ENCODE measurements at regions not wholly inside any gene's neighbourhood (a gene's known extent, or its start where the extent isn't known, plus 50 kb on each side); places are given as distances from the start of the nearest gene placed in this dataset.

GRCh38 chr6:40753675-40754448 is 166.7 kb upstream of the LRFN2 start:
- H3K9me3 ChIP-seq (ENCODE audit: control insufficient read depth in 1 of 2, insufficient read depth in 1 of 2, low read depth in 1 of 2, low read length in 2 of 2), result no peaks in the 10 kb centered on the region
- no peak overlapping the region for H2AFZ ChIP-seq (ENCODE audit: low read depth, low read length, poor library complexity, severe bottlenecking)
- H3K9ac ChIP-seq (ENCODE audit: low read length), result no peak overlapping the region
- ATAC-seq, result no peak
- H3K27me3 ChIP-seq (ENCODE audit: insufficient read depth, low read length), result peaks cover 32% of the 10 kb centered on the region
- POLR2A ChIA-PET, result no interaction called here
- H4K20me1 ChIP-seq (ENCODE audit: insufficient read depth), result no peaks in the 10 kb centered on the region
- no peak for DNase-seq (ENCODE audit: low read depth, low spot score)
- no peak overlapping the region for H3K4me2 ChIP-seq (ENCODE audit: low read length)
- no peaks in the 10 kb centered on the region for H3K36me3 ChIP-seq (ENCODE audit: control insufficient read depth in 1 of 2, insufficient read depth in 2 of 2, low read length in 2 of 2)
- no peak for TF ChIP-seq SP1 (IDR thresholded peaks at IDR 0.05; ENCODE audit: low read depth)
- TF ChIP-seq EZH2 (IDR thresholded peaks at IDR 0.05), result no peak
- no peaks in the 10 kb centered on the region for H3K79me2 ChIP-seq (ENCODE audit: insufficient read depth, low read length)
- H3K9me2 ChIP-seq (ENCODE audit: insufficient read depth), result no peaks in the 10 kb centered on the region
- no peak overlapping the region for H3K4me3 ChIP-seq (replicated peaks in 1 of 2; ENCODE audit: low read depth in 1 of 2, low read length in 2 of 2)
- RAD21 ChIA-PET (ENCODE audit: low non-redundant PET in 1 of 2, low total read pairs in 2 of 2, uncharacterized antibody in 2 of 2, unreplicated experiment in 2 of 2), result no interaction called here
- no peaks in the 10 kb centered on the region for H3K4me1 ChIP-seq (ENCODE audit: control insufficient read depth in 1 of 2, insufficient read depth in 2 of 2, low read length in 2 of 2)
- intact Hi-C loops (cut with micrococcal nuclease), result no loop called here
- CTCF ChIA-PET, result no interaction called here
- BruUV-seq (replicated peaks), result no TSS peak
- no peak overlapping the region for H3K27ac ChIP-seq (ENCODE audit: low read depth, low read length)

GRCh38 chr6:40753048-40753447 is 165.9 kb upstream of the LRFN2 start:
- RAD21 ChIA-PET (ENCODE audit: low non-redundant PET in 1 of 2, low total read pairs in 2 of 2, uncharacterized antibody in 2 of 2, unreplicated experiment in 2 of 2), result no interaction called here
- no peaks in the 10 kb centered on the region for H3K4me1 ChIP-seq (ENCODE audit: control insufficient read depth in 1 of 2, insufficient read depth in 2 of 2, low read length in 2 of 2)
- ATAC-seq, result no peak

More at GRCh38 chr6:40753048-40753447, 165.9 kb upstream of the LRFN2 start:
- no peak for TF ChIP-seq FOSL1 (IDR thresholded peaks at IDR 0.05; ENCODE audit: low read depth)
- Histone ChIP-seq H3K36me3 (ENCODE audit: control insufficient read depth in 1 of 2, insufficient read depth in 2 of 2, low read length in 2 of 2) (no peaks in the 10 kb centered on the region), H3K9ac (ENCODE audit: low read length) (no peak overlapping the region), H3K9me3 (ENCODE audit: control insufficient read depth in 1 of 2, insufficient read depth in 1 of 2, low read depth in 1 of 2, low read length in 2 of 2) (no peaks in the 10 kb centered on the region), H3K9me2 (ENCODE audit: insufficient read depth) (no peaks in the 10 kb centered on the region), H3K4me3 (replicated peaks in 1 of 2; ENCODE audit: low read depth in 1 of 2, low read length in 2 of 2) (no peak overlapping the region), H3K27ac (ENCODE audit: low read depth, low read length) (no peak overlapping the region), H2AFZ (ENCODE audit: low read depth, low read length, poor library complexity, severe bottlenecking) (no peak overlapping the region), H3K27me3 (ENCODE audit: insufficient read depth, low read length) (peaks cover 33% of the 10 kb centered on the region), H4K20me1 (ENCODE audit: insufficient read depth) (no peaks in the 10 kb centered on the region), H3K4me2 (ENCODE audit: low read length) (no peak overlapping the region), H3K79me2 (ENCODE audit: insufficient read depth, low read length) (no peaks in the 10 kb centered on the region)
- intact Hi-C loops (cut with micrococcal nuclease), result no loop called here
- CTCF ChIA-PET, result no interaction called here
- BruUV-seq (replicated peaks), result no TSS peak
- POLR2A ChIA-PET, result no interaction called here
- no peak for DNase-seq (ENCODE audit: low read depth, low spot score)

All from HCT116 (cell line).